PC-3 (cell line): ENCODE measurements at regions not wholly inside any gene's neighbourhood (a gene's known extent, or its start where the extent isn't known, plus 50 kb on each side); places are given as distances from the start of the nearest gene placed in this dataset.

ENCODE experiments used
- ATAC-seq: fragments of 200-7000 bp; cut with Tn5 transposase; 2 replicates; pipeline ENCODE4 v1.9.1; 2020; ENCODE audit warnings: mild to moderate bottlenecking, moderate library complexity
- BruUV-seq: library from RNA; stranded (reverse); fragments of 400-500 nt; replicated peaks from 2 replicates; lab custom pipeline; 2021; lab: Mats Ljungman, UMichigan
- CTCF ChIA-PET: fragments of 300-600 bp; sonication (Branson Sonifier 250); formaldehyde crosslinking; loops from one replicate; lab custom pipeline; 2022; ENCODE audit warnings: antibody characterized with exemption; lab: Charles Lee
- POLR2A ChIA-PET: fragments of 300-600 bp; sonication (Branson Sonifier 250); formaldehyde crosslinking; loops from one replicate; lab custom pipeline; 2022; ENCODE audit warnings: antibody characterized with exemption; ENCODE audit not compliant: unreplicated experiment; lab: Charles Lee
- DNase-seq: peaks from one replicate; pipeline ENCODE4 v3.0.0-alpha.2; 2015
- H2AFZ ChIP-seq: fragments of 300-600 bp; sonication (generic); 2 replicates; pipeline ENCODE4 v1.6.0; 2016; ENCODE audit warnings: antibody characterized with exemption, low read length
- H3F3A ChIP-seq: fragments of 300-600 bp; sonication (generic); one replicate; pipeline ENCODE4 v1.6.0; 2017; ENCODE audit warnings: antibody characterized with exemption, low read length, control low read depth, mild to moderate bottlenecking; ENCODE audit not compliant: unreplicated experiment
- H3K27ac ChIP-seq: fragments of 300-600 bp; sonication (generic); 2 replicates; pipeline ENCODE4 v1.5.1; 2016; ENCODE audit warnings: mild to moderate bottlenecking, low read length
- H3K27me3 ChIP-seq: fragments of 300-600 bp; sonication (generic); 2 replicates; pipeline ENCODE4 v1.6.1; 2016; ENCODE audit warnings: low read length, mixed read lengths
- H3K36me3 ChIP-seq: fragments of 300-600 bp; sonication (generic); 2 replicates; pipeline ENCODE4 v1.6.1; 2016; ENCODE audit warnings: low read depth, mixed run types, low read length, mixed read lengths
- H3K4me1 ChIP-seq: fragments of 300-600 bp; sonication (generic); 2 replicates; pipeline ENCODE4 v1.5.1; 2016; ENCODE audit warnings: low read length; ENCODE audit not compliant: insufficient read depth
- H3K4me2 ChIP-seq: fragments of 300-600 bp; sonication (generic); 2 replicates; pipeline ENCODE4 v1.6.0; 2016; ENCODE audit warnings: low read length
- H3K4me3 ChIP-seq: fragments of 300-600 bp; sonication (generic); 2 replicates; pipeline ENCODE4 v1.5.1; 2016; ENCODE audit warnings: mild to moderate bottlenecking, low read length, mixed read lengths
- H3K79me2 ChIP-seq: fragments of 300-600 bp; sonication (generic); 2 replicates; pipeline ENCODE4 v1.6.1; 2017; ENCODE audit warnings: low read length, mixed read lengths
- H3K9ac ChIP-seq: fragments of 300-600 bp; sonication (generic); 2 replicates; pipeline ENCODE4 v1.6.0; 2016; ENCODE audit warnings: mild to moderate bottlenecking, low read length
- H3K9me2 ChIP-seq: fragments of 300-600 bp; sonication (generic); replicated peaks from 2 replicates; pipeline ENCODE4 v1.6.1; 2016; ENCODE audit warnings: mixed run types, low read length, mixed read lengths
- H3K9me3 ChIP-seq: fragments of 300-600 bp; sonication (generic); 2 replicates; pipeline ENCODE4 v1.6.1; 2016; ENCODE audit warnings: low read length, mixed read lengths
- H4K20me1 ChIP-seq: fragments of 300-600 bp; sonication (generic); 2 replicates; pipeline ENCODE4 v1.6.1; 2016; ENCODE audit warnings: low read length, mixed read lengths
- EZH2 ChIP-seq: fragments of 300-600 bp; sonication (generic); IDR thresholded peaks from one replicate; pipeline ENCODE4 v1.6.1; 2017; ENCODE audit warnings: antibody characterized with exemption, mild to moderate bottlenecking, low read length; ENCODE audit not compliant: unreplicated experiment
- EZH2phosphoT487 ChIP-seq: fragments of 300-600 bp; sonication (generic); IDR thresholded peaks from 2 replicates; pipeline ENCODE4 v1.6.1; 2018; ENCODE audit warnings: mild to moderate bottlenecking, antibody characterized with exemption, low read length, borderline replicate concordance
- intact Hi-C: fragments of 100-400 bp; cut with micrococcal nuclease; formaldehyde crosslinking; loops from 2 replicates; pipeline ENCODE4 v1.9.0; 2023
- TF ChIP-seq, protein P1 (sequence below): fragments of 300-600 bp; sonication (generic); conservative IDR thresholded peaks from 2 replicates; pipeline ENCODE4 v1.5.1; 2017; ENCODE audit warnings: antibody characterized with exemption, low read depth, mild to moderate bottlenecking, low read length

DNA sequence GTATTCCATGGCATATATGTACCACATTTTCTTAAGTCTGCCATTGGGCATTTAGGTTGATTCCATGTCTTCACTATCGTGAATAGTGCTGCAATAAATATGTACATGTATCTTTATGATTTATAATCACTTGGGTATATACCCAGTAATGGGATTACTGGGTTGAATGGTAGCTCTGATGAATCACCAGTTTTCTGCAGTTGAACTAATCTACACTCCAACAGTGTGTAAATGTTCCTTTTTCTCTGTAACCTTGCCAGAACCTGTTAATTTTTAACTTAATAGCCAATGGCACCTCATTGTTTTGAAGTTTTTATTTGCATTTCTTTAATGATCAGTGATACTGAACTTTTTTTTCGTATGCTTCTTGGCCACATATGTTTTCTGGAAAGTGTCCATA, 152.5 kb downstream of the CCNG2 start:
- no peak for DNase-seq
- Histone ChIP-seq H3K27me3 (peaks cover 6% of the 10 kb centered on the region; the same call in 1 of the 2 replicates), H4K20me1 (peaks cover 6% of the 10 kb centered on the region; the same call in 1 of the 2 replicates), H3K4me3 (no peak overlapping the region), H3K27ac (no peak overlapping the region), H3K4me2 (no peak overlapping the region), H2AFZ (no peak overlapping the region), H3K79me2 (peaks cover 20% of the 10 kb centered on the region), H3F3A (no peaks in the 10 kb centered on the region), H3K4me1 (peaks cover 5% of the 10 kb centered on the region; the same call in 1 of the 2 replicates), H3K36me3 (no peaks in the 10 kb centered on the region), H3K9ac (no peak overlapping the region), H3K9me3 (no peaks in the 10 kb centered on the region), H3K9me2 (no peaks in the 10 kb centered on the region)
- TF ChIP-seq EZH2 = no peak
- no peak for TF ChIP-seq EZH2phosphoT487
- TF ChIP-seq, protein P1, sequence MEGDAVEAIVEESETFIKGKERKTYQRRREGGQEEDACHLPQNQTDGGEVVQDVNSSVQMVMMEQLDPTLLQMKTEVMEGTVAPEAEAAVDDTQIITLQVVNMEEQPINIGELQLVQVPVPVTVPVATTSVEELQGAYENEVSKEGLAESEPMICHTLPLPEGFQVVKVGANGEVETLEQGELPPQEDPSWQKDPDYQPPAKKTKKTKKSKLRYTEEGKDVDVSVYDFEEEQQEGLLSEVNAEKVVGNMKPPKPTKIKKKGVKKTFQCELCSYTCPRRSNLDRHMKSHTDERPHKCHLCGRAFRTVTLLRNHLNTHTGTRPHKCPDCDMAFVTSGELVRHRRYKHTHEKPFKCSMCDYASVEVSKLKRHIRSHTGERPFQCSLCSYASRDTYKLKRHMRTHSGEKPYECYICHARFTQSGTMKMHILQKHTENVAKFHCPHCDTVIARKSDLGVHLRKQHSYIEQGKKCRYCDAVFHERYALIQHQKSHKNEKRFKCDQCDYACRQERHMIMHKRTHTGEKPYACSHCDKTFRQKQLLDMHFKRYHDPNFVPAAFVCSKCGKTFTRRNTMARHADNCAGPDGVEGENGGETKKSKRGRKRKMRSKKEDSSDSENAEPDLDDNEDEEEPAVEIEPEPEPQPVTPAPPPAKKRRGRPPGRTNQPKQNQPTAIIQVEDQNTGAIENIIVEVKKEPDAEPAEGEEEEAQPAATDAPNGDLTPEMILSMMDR = no peak
- ChIA-PET POLR2A (interaction anchor here (0.5 kb wide), 1 partner anchor 1160 kb away, joined by 3 read pairs; no protein-coding TSS in a partner anchor), CTCF (no interaction called here)
- intact Hi-C loops = loop anchor here (1.0 to 5.0 kb wide), 2 partner anchors 68 to 262 kb away; no protein-coding TSS in a partner anchor
- no peak for ATAC-seq
- BruUV-seq = no TSS peak

DNA sequence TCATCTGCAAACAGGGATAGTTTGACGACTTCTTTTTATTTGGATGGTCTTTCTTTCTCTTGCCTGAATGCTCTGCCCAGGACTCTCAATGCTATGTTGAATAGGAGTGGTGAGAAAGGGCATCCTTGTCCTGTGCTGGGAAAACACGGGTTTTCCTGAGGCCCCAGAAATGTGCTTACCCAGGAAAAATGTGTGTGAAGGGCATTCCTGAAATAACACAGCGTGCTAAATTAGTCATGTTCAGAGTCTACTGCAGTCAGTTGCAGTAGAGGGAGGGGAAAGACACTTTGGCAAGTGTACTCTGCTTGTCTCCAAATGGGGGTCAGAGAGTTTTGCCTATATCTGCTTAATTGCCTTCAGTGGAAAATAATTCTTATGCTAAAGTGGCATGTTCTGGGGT, 153.9 kb downstream of the CCNG2 start:
- H2AFZ ChIP-seq = no peak overlapping the region
- H3K9me3 ChIP-seq = no peaks in the 10 kb centered on the region
- H3K4me1 ChIP-seq = peaks cover 5% of the 10 kb centered on the region; the same call in 1 of the 2 replicates
- no peak for DNase-seq
- no peaks in the 10 kb centered on the region for H3F3A ChIP-seq
- CTCF ChIA-PET = no interaction called here
- H3K27me3 ChIP-seq = peaks cover 6% of the 10 kb centered on the region; the same call in 1 of the 2 replicates
- H3K4me3 ChIP-seq = no peak overlapping the region
- H3K9ac ChIP-seq = no peak overlapping the region
- peaks cover 5% of the 10 kb centered on the region; the same call in 1 of the 2 replicates for H4K20me1 ChIP-seq
- H3K36me3 ChIP-seq = no peaks in the 10 kb centered on the region
- ATAC-seq = no peak
- no peak overlapping the region for H3K4me2 ChIP-seq
- POLR2A ChIA-PET = no interaction called here
- intact Hi-C loops = no loop called here
- H3K27ac ChIP-seq = no peak overlapping the region
- BruUV-seq = no TSS peak
- no peaks in the 10 kb centered on the region for H3K9me2 ChIP-seq
- H3K79me2 ChIP-seq = peaks cover 6% of the 10 kb centered on the region; the same call in 1 of the 2 replicates
- TF ChIP-seq EZH2 = no peak
- TF ChIP-seq, protein P1 = no peak

DNA sequence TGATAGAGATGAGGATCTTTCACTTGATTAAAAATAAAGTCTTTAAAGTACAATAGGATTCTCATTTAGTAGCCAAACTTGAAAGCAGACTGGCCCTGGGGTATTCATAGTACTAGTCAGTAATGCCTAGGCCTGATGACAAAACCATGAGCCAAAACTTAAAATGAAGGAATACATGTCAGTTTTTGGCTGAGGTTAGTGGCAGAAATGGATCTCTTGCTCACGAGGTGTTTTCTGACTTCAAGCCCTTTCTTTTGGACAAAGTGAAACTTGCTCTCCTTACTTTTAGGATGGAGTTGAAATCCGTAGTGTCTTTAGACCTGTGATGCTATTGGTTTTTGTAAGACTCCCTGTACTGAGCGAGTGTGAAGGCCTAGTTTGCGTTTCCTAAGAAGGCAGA, 157.7 kb downstream of the CCNG2 start:
- Histone ChIP-seq H3K36me3 (no peaks in the 10 kb centered on the region), H3K9me2 (no peaks in the 10 kb centered on the region), H3K4me1 (no peaks in the 10 kb centered on the region), H3K4me2 (no peak overlapping the region), H3K79me2 (no peaks in the 10 kb centered on the region), H3K9ac (no peak overlapping the region), H2AFZ (no peak overlapping the region), H3K27me3 (peaks cover 6% of the 10 kb centered on the region; the same call in 1 of the 2 replicates), H4K20me1 (no peaks in the 10 kb centered on the region), H3F3A (no peaks in the 10 kb centered on the region), H3K27ac (no peak overlapping the region), H3K9me3 (no peaks in the 10 kb centered on the region), H3K4me3 (no peak overlapping the region)
- no TSS peak for BruUV-seq
- ChIA-PET CTCF (no interaction called here), POLR2A (no interaction called here)
- no peak for TF ChIP-seq EZH2phosphoT487
- TF ChIP-seq EZH2 = no peak
- TF ChIP-seq, protein P1 = no peak
- ATAC-seq = no peak
- DNase-seq = no peak
- intact Hi-C loops = no loop called here
